GM23338 (cell line): ENCODE measurements at regions not wholly inside any gene's neighbourhood (a gene's known extent, or its start where the extent isn't known, plus 50 kb on each side); places are given as distances from the start of the nearest gene placed in this dataset.

Experiments used
- ATAC-seq: fragments of 200-7000 bp; cut with Tn5 transposase; 3 replicates; pipeline ENCODE4 v1.9.1; 2020
- DNase-seq: peaks from one replicate; pipeline ENCODE4 v3.0.0-alpha.2; 2015; ENCODE audit warnings: low spot score
- H2AFZ ChIP-seq: fragments of 200-600 bp; sonication (generic); 2 replicates; pipeline ENCODE4 v1.8.0; 2016; ENCODE audit warnings: antibody characterized with exemption, mild to moderate bottlenecking, moderate library complexity
- H3F3A ChIP-seq: fragments of 200-600 bp; sonication (generic); replicated peaks from 2 replicates; pipeline ENCODE4 v1.8.0; 2017; ENCODE audit warnings: antibody characterized with exemption, mixed run types, low read depth
- H3K27ac ChIP-seq: fragments of 200-600 bp; sonication (generic); 2 replicates; pipeline ENCODE4 v1.6.1; 2016; ENCODE audit warnings: low read depth
- H3K27me3 ChIP-seq: fragments of 200-600 bp; sonication (generic); 2 replicates; pipeline ENCODE4 v1.8.0; 2016; ENCODE audit warnings: mild to moderate bottlenecking, mixed run types, moderate library complexity; ENCODE audit not compliant: insufficient read depth
- H3K36me3 ChIP-seq: fragments of 200-600 bp; sonication (generic); 2 replicates; pipeline ENCODE4 v1.8.0; 2016; ENCODE audit warnings: mild to moderate bottlenecking; ENCODE audit not compliant: insufficient read depth
- H3K4me1 ChIP-seq: fragments of 200-600 bp; sonication (generic); 2 replicates; pipeline ENCODE4 v1.8.0; 2016; ENCODE audit warnings: mild to moderate bottlenecking, moderate library complexity; ENCODE audit not compliant: insufficient read depth
- H3K4me2 ChIP-seq: fragments of 200-600 bp; sonication (generic); 2 replicates; pipeline ENCODE4 v1.7.1; 2017; ENCODE audit warnings: mixed run types
- H3K4me3 ChIP-seq: fragments of 200-600 bp; sonication (generic); 2 replicates; pipeline ENCODE4 v1.6.1; 2016; ENCODE audit warnings: mixed run types
- H3K79me2 ChIP-seq: fragments of 200-600 bp; sonication (generic); replicated peaks from 2 replicates; pipeline ENCODE4 v1.8.0; 2017; ENCODE audit warnings: mild to moderate bottlenecking; ENCODE audit not compliant: insufficient read depth
- H3K9me2 ChIP-seq: fragments of 200-600 bp; sonication (generic); 2 replicates; pipeline ENCODE4 v1.8.0; 2017; ENCODE audit not compliant: insufficient read depth
- H4K20me1 ChIP-seq: fragments of 200-600 bp; sonication (generic); replicated peaks from 2 replicates; pipeline ENCODE4 v1.8.0; 2017; ENCODE audit warnings: mild to moderate bottlenecking; ENCODE audit not compliant: insufficient read depth
- H3K27ac Mint-ChIP-seq: 2 replicates; pipeline ENCODE4 v1.8.0; 2020; ENCODE audit warnings: inconsistent platforms, mild to moderate bottlenecking, moderate library complexity, mixed read lengths
- H3K27me3 Mint-ChIP-seq: 3 replicates; pipeline ENCODE4 v1.8.0; 2022; ENCODE audit warnings: low read depth, mild to moderate bottlenecking, moderate library complexity, mixed read lengths, inconsistent platforms; ENCODE audit not compliant: insufficient read depth, poor library complexity
- H3K36me3 Mint-ChIP-seq: 3 replicates; pipeline ENCODE4 v1.8.0; 2021; ENCODE audit warnings: low read depth, mild to moderate bottlenecking, inconsistent platforms, moderate library complexity, mixed read lengths
- H3K4me1 Mint-ChIP-seq: 3 replicates; pipeline ENCODE4 v1.8.0; 2020; ENCODE audit warnings: mild to moderate bottlenecking, inconsistent platforms, mixed read lengths
- H3K4me3 Mint-ChIP-seq: 3 replicates; pipeline ENCODE4 v1.8.0; 2021; ENCODE audit warnings: moderate library complexity, mild to moderate bottlenecking, inconsistent platforms, mixed read lengths
- H3K9me3 Mint-ChIP-seq: 3 replicates; pipeline ENCODE4 v1.8.0; 2020; ENCODE audit warnings: moderate library complexity, mild to moderate bottlenecking, inconsistent platforms, mixed read lengths
- CREB1 ChIP-seq: fragments of 250-450 bp; sonication (Bioruptor Pico); IDR thresholded peaks from 2 replicates; pipeline ENCODE4 v1.5.0; 2020; ENCODE audit warnings: low read depth, mild to moderate bottlenecking, moderate library complexity
- CTCF ChIP-seq, 2 experiments: fragments of 200-600 bp in 1 of 2; sonication (generic) in 1 of 2; conservative IDR thresholded peaks; 2 replicates each; pipeline versions ENCODE4 v1.5.1 to v1.6.1; 2016 to 2017; ENCODE audit warnings: antibody characterized with exemption in 2 of 2, low read depth in 2 of 2, mild to moderate bottlenecking in 2 of 2, moderate library complexity in 1 of 2
- ETS1 ChIP-seq: IDR thresholded peaks from 2 replicates; pipeline ENCODE4 v1.6.1; 2016; ENCODE audit warnings: antibody characterized with exemption
- EZH2 ChIP-seq: fragments of 200-600 bp; sonication (generic); IDR thresholded peaks from one replicate; pipeline ENCODE4 v1.8.0; 2017; ENCODE audit warnings: antibody characterized with exemption, mild to moderate bottlenecking, low read depth; ENCODE audit not compliant: unreplicated experiment
- EZH2phosphoT487 ChIP-seq: fragments of 200-600 bp; sonication (generic); IDR thresholded peaks from one replicate; pipeline ENCODE4 v1.8.1; 2018; ENCODE audit warnings: antibody characterized with exemption; ENCODE audit not compliant: unreplicated experiment
- JUNB ChIP-seq: IDR thresholded peaks from one replicate; pipeline ENCODE4 v1.6.1; 2016; ENCODE audit warnings: antibody characterized with exemption; ENCODE audit not compliant: unreplicated experiment
- NANOG ChIP-seq: IDR thresholded peaks from 2 replicates; pipeline ENCODE4 v1.6.1; 2016; ENCODE audit warnings: antibody characterized with exemption, borderline replicate concordance
- POLR2AphosphoS5 ChIP-seq: IDR thresholded peaks from 2 replicates; pipeline ENCODE4 v1.6.1; 2016; ENCODE audit warnings: antibody characterized with exemption, low read depth
- REST ChIP-seq: IDR thresholded peaks from one replicate; pipeline ENCODE4 v1.6.1; 2018; ENCODE audit warnings: antibody characterized with exemption; ENCODE audit not compliant: unreplicated experiment
- STAT1 ChIP-seq: IDR thresholded peaks from one replicate; pipeline ENCODE4 v1.6.1; 2016; ENCODE audit warnings: antibody characterized with exemption; ENCODE audit not compliant: unreplicated experiment
- ZNF114 ChIP-seq: fragments of 250-450 bp; sonication (Bioruptor Pico); IDR thresholded peaks from 2 replicates; pipeline ENCODE4 v1.5.0; 2020; ENCODE audit warnings: mild to moderate bottlenecking, moderate library complexity
- ZNF331 ChIP-seq: fragments of 250-450 bp; sonication (Bioruptor Pico); IDR thresholded peaks from 2 replicates; pipeline ENCODE4 v1.5.0; 2020; ENCODE audit warnings: low read depth, mild to moderate bottlenecking, moderate library complexity
- ZNF462 ChIP-seq: fragments of 250-450 bp; sonication (Bioruptor Pico); IDR thresholded peaks from 2 replicates; pipeline ENCODE4 v1.5.0; 2020; ENCODE audit warnings: mild to moderate bottlenecking, moderate library complexity

GRCh38 chr9:86488345-86488744 lies 134.1 kb upstream of the TUT7 start:
- no peak overlapping the region for H3K4me2 ChIP-seq
- no peaks in the 10 kb centered on the region for H3K27me3 ChIP-seq
- H3K4me1 ChIP-seq = no peaks in the 10 kb centered on the region
- H4K20me1 ChIP-seq = no peaks in the 10 kb centered on the region
- H3F3A ChIP-seq = no peaks in the 10 kb centered on the region
- Mint-ChIP-seq H3K4me1 (0 out of 3 replicates have a peak, but pooled peaks cover 2% of the 10 kb centered on the region), H3K27me3 (peaks cover 3% of the 10 kb centered on the region), H3K4me3 (no peak overlapping the region), H3K27ac (no peak overlapping the region), H3K9me3 (no peaks in the 10 kb centered on the region), H3K36me3 (no peaks in the 10 kb centered on the region)
- H3K4me3 ChIP-seq = no peak overlapping the region
- DNase-seq (no peak), ATAC-seq (no peak)
- no peaks in the 10 kb centered on the region for H3K36me3 ChIP-seq
- no peaks in the 10 kb centered on the region for H3K79me2 ChIP-seq
- H2AFZ ChIP-seq = peak overlapping the region; percentile 80
- no peak overlapping the region for H3K27ac ChIP-seq
- no peak for TF ChIP-seq NANOG
- no peak for TF ChIP-seq ZNF114 (CRISPR knock-in tag)
- no peak for TF ChIP-seq EZH2
- TF ChIP-seq JUNB = no peak
- TF ChIP-seq ZNF331 (CRISPR knock-in tag) = no peak
- no peak for TF ChIP-seq ZNF462 (CRISPR knock-in tag)
- no peak for TF ChIP-seq ETS1
- no peak for TF ChIP-seq POLR2AphosphoS5
- TF ChIP-seq STAT1 = no peak
- TF ChIP-seq EZH2phosphoT487 = no peak
- TF ChIP-seq CTCF (conservative IDR thresholded peaks at IDR 0.05; ENCODE audit: low read depth in 2 of 2) = no peak
- TF ChIP-seq REST = no peak
- TF ChIP-seq CREB1 (CRISPR knock-in tag) = no peak
- H3K9me2 ChIP-seq = no peaks in the 10 kb centered on the region
